ENCODE measurements at regions not wholly inside any gene's neighbourhood (a gene's known extent, or its start where the extent isn't known, plus 50 kb on each side); places are given as distances from the start of the nearest gene placed in this dataset.

GRCh38 chr1:191155178-191155577, 677.5 kb upstream of the BRINP3 start:
- in situ Hi-C loops (cut with HindIII; ENCODE audit: low pct_ligation_motif_present, low sequenced_read_pairs), result no loop called here
- no peaks in the 10 kb centered on the region for H3K27me3 ChIP-seq (replicated peaks)
- H3K36me3 ChIP-seq (replicated peaks), result no peaks in the 10 kb centered on the region
- no peak for DNase-seq
- H3K27ac ChIP-seq, result no peak overlapping the region
- TF ChIP-seq, protein P1, sequence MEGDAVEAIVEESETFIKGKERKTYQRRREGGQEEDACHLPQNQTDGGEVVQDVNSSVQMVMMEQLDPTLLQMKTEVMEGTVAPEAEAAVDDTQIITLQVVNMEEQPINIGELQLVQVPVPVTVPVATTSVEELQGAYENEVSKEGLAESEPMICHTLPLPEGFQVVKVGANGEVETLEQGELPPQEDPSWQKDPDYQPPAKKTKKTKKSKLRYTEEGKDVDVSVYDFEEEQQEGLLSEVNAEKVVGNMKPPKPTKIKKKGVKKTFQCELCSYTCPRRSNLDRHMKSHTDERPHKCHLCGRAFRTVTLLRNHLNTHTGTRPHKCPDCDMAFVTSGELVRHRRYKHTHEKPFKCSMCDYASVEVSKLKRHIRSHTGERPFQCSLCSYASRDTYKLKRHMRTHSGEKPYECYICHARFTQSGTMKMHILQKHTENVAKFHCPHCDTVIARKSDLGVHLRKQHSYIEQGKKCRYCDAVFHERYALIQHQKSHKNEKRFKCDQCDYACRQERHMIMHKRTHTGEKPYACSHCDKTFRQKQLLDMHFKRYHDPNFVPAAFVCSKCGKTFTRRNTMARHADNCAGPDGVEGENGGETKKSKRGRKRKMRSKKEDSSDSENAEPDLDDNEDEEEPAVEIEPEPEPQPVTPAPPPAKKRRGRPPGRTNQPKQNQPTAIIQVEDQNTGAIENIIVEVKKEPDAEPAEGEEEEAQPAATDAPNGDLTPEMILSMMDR (IDR thresholded peaks at IDR 0.05; ENCODE audit: low read depth, low read length, missing control alignments), result no peak
- no peak overlapping the region for H3K4me3 ChIP-seq (ENCODE audit: low read depth, low read length)

GRCh38 chr1:191160837-191161236, 683.2 kb upstream of the BRINP3 start:
- TF ChIP-seq, protein P1 (IDR thresholded peaks at IDR 0.05; ENCODE audit: low read depth, low read length, missing control alignments), result no peak
- DNase-seq, result no peak
- no peak overlapping the region for H3K27ac ChIP-seq
- H3K27me3 ChIP-seq (replicated peaks), result no peaks in the 10 kb centered on the region
- in situ Hi-C loops (cut with HindIII; ENCODE audit: low pct_ligation_motif_present, low sequenced_read_pairs), result no loop called here
- no peak overlapping the region for H3K4me3 ChIP-seq (ENCODE audit: low read depth, low read length)
- H3K36me3 ChIP-seq (replicated peaks), result no peaks in the 10 kb centered on the region

DNA sequence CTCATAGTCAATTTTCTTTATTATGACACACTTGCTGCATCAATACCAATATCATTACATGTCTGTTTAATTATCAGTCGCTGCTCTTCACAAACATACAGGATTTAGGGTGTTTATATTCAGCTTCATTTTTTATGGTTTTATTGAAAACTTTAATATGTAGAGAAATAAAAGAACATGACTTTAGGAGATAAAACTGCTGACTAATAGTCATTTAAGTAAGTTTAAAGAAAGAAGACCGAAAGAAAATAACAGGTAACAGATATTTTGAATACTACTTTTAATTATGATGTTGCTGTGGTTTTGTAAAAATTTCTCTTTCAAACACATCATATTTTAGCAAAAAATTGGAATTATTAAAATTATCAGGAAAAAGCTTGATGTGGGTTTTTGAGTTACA, 685.1 kb upstream of the BRINP3 start:
- H3K4me3 ChIP-seq (ENCODE audit: low read depth, low read length), result no peak overlapping the region
- H3K27me3 ChIP-seq (replicated peaks), result no peaks in the 10 kb centered on the region
- H3K27ac ChIP-seq, result no peak overlapping the region
- in situ Hi-C loops (cut with HindIII; ENCODE audit: low pct_ligation_motif_present, low sequenced_read_pairs), result no loop called here
- no peaks in the 10 kb centered on the region for H3K36me3 ChIP-seq (replicated peaks)
- TF ChIP-seq, protein P1 (IDR thresholded peaks at IDR 0.05; ENCODE audit: low read depth, low read length, missing control alignments), result no peak
- DNase-seq, result no peak

DNA sequence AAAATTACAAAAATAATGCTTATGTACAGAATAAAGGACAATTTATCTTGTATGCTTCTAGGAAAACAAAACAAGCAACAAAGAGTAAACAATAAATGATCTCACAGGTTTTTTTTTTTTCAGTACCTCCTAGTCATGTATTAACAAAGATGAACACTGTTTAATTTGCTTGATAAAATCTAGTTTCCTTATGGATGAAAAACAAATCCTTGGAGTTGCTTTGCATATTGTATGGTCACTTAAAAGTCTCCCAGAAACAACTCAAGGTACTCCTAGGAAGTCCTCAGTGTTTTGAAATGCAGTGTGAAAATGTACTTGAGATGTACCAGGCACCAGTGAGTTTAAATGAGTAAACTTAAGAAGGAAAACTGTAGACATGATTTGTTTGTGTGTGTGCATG, 686.0 kb upstream of the BRINP3 start:
- no peak for DNase-seq
- Histone ChIP-seq H3K4me3 (ENCODE audit: low read depth, low read length) (no peak overlapping the region), H3K36me3 (replicated peaks) (no peaks in the 10 kb centered on the region), H3K27me3 (replicated peaks) (no peaks in the 10 kb centered on the region), H3K27ac (no peak overlapping the region)
- in situ Hi-C loops (cut with HindIII; ENCODE audit: low pct_ligation_motif_present, low sequenced_read_pairs), result no loop called here
- TF ChIP-seq, protein P1 (IDR thresholded peaks at IDR 0.05; ENCODE audit: low read depth, low read length, missing control alignments), result no peak

GRCh38 chr1:191174298-191174697, 696.6 kb upstream of the BRINP3 start:
- no peak overlapping the region for H3K4me3 ChIP-seq (ENCODE audit: low read depth, low read length)
- no peaks in the 10 kb centered on the region for H3K36me3 ChIP-seq (replicated peaks)
- in situ Hi-C loops (cut with HindIII; ENCODE audit: low pct_ligation_motif_present, low sequenced_read_pairs), result no loop called here
- no peaks in the 10 kb centered on the region for H3K27me3 ChIP-seq (replicated peaks)
- no peak for DNase-seq
- TF ChIP-seq, protein P1 (IDR thresholded peaks at IDR 0.05; ENCODE audit: low read depth, low read length, missing control alignments), result no peak
- H3K27ac ChIP-seq, result no peak overlapping the region

GRCh38 chr1:191176131-191176530, 698.5 kb upstream of the BRINP3 start:
- TF ChIP-seq, protein P1 (IDR thresholded peaks at IDR 0.05; ENCODE audit: low read depth, low read length, missing control alignments), result no peak
- in situ Hi-C loops (cut with HindIII; ENCODE audit: low pct_ligation_motif_present, low sequenced_read_pairs), result no loop called here
- no peak overlapping the region for H3K4me3 ChIP-seq (ENCODE audit: low read depth, low read length)
- no peak overlapping the region for H3K27ac ChIP-seq
- DNase-seq, result no peak
- H3K27me3 ChIP-seq (replicated peaks), result no peaks in the 10 kb centered on the region
- H3K36me3 ChIP-seq (replicated peaks), result no peaks in the 10 kb centered on the region
